ENCODE measurements at regions not wholly inside any gene's neighbourhood (a gene's known extent, or its start where the extent isn't known, plus 50 kb on each side); places are given as distances from the start of the nearest gene placed in this dataset.
"Not testable (repeated sequence)": the region's sequence is repeated elsewhere in the genome, so short reads cannot be mapped to it uniquely, and the experiment has no call there.

DNA sequence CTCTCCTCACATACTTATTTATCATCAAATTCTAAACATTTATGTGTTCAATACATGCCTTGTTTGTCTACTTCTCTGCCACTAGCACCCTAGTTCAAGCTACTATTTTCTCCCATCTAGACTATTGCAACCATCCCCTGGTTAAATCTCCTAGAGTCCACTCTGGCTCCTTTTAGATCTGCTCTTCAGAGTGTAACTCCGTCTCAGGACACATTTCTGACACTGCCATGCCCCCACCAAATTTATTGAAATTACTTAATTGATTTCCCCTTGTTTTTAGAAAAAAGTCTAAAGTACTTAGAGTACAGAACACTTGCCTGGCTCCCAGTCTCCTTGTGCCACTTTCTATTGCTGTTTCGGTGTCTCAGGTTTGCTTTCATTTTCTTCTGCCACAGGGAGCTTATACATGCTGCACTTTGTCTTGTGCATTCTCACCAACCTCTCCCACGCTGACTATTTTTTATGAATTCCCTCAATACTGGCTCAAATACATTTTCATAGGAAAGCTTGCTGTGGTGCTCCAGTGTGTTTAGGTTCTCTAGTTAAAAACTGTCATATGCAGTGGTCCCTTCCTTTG is 792.3 kb downstream of the DIPK2A start:
- no peak overlapping the region for H3K4me3 ChIP-seq (ENCODE audit: low read length)
- TF ChIP-seq ZNF274 (IDR thresholded peaks at IDR 0.05; ENCODE audit: low read depth, low read length): no peak

DNA sequence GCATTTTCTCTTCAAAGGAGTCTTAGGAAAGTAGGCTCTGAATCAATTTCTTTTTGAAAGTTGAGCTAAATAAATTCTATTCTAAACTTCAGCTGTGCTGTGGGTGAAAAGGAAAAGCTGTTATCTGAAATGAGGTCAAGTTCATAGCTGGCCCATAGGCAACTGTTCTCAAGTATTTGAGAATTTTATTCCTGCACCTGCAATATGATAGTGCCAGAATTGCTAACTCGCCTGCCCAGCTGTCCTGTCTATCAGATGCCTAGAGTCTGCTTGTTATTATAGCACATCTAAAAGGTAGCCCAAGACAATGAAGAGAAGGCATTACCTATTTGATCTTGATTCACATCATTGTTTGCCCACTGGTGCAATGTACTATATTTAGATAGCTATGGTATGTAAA is 798.7 kb downstream of the DIPK2A start:
- no peak overlapping the region for H3K4me3 ChIP-seq (ENCODE audit: low read length)
- TF ChIP-seq ZNF274 (IDR thresholded peaks at IDR 0.05; ENCODE audit: low read depth, low read length): no peak

DNA sequence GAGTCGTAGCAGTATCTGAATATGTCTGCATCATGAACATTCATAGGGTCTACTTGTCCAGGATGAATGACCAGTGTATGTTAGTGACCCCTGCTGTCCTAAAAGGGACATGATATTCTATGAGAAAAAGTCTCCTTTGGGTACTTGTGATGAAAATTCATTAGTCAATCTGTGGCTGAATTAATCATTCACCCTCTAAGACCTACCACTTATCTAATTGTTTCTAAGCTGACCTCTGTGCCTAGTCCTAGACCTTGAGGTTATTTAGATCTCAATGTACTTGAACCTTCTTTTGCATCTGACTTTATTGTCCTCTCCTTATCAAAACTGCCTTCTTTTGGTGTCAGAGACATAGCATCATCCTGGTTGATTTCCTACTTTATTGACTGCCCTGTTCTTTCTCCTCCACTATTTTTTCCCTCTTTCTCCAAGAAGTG is 799.3 kb downstream of the DIPK2A start:
- no peak overlapping the region for H3K4me3 ChIP-seq (ENCODE audit: low read length)
- no peak for TF ChIP-seq ZNF274 (IDR thresholded peaks at IDR 0.05; ENCODE audit: low read depth, low read length)

DNA sequence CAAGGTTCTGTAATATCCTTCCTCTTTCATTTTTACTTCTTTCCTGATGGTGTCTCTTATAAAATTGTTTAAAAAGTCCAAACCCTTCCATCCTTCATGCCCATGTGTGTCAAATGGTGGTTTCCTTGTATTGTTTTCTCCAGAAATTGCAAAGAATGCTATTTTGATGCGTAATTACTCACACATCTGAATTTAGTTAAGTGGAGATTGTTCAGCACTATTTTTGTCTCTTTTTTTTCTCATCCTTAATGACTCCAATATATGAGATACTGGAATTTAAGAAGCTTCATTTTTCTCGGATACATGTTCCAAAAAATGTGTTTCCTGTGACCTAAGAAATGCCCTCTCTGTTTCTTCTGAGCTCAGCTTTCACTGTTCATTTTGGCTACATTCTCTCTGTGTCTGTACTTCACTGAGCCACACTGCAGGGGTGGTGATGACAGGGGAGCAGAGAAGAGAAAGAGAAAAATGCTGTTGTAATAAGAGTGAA is 799.8 kb downstream of the DIPK2A start:
- TF ChIP-seq ZNF274 (IDR thresholded peaks at IDR 0.05; ENCODE audit: low read depth, low read length): no peak
- no peak overlapping the region for H3K4me3 ChIP-seq (ENCODE audit: low read length)

DNA sequence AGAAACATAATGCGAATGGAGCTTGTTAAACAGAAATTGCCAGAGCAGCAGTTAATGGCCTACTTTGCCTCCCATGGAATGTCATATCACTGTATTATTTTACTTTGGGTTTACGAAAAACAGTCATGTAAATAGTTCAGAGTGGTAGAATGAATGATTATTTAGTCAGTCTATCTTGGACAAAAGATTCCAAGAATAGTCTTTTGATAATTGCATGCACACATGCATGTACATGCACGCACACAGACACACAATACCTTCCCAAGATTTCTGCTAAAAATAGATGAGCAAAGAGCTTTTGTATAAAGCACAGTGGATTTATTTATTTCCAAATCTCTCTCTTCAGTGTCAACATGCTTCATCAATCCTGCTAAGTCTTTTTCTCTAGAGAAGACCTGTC is 800.7 kb downstream of the DIPK2A start:
- TF ChIP-seq ZNF274 (IDR thresholded peaks at IDR 0.05; ENCODE audit: low read depth, low read length): no peak
- no peak overlapping the region for H3K4me3 ChIP-seq (ENCODE audit: low read length)

DNA sequence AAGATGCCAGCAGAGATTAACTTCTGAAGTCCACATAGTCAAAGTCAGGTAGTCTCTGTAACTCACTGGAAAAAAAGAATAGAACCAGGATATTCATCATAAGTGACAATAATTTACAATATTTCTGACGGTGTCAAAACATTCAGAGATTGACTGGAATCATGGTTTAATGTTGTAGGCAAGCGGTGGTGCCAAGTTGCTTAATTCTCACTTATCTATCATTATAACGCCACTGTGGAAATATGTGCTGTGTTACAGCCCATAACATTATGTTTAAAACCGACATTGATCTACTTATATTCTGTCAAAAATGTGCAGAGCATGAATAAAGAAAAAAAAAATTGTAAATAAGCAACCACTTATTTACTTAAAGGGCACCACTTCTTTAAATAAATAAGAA is 801.7 kb downstream of the DIPK2A start:
- no peak for TF ChIP-seq ZNF274 (IDR thresholded peaks at IDR 0.05; ENCODE audit: low read depth, low read length)
- H3K4me3 ChIP-seq (ENCODE audit: low read length): no peak overlapping the region

DNA sequence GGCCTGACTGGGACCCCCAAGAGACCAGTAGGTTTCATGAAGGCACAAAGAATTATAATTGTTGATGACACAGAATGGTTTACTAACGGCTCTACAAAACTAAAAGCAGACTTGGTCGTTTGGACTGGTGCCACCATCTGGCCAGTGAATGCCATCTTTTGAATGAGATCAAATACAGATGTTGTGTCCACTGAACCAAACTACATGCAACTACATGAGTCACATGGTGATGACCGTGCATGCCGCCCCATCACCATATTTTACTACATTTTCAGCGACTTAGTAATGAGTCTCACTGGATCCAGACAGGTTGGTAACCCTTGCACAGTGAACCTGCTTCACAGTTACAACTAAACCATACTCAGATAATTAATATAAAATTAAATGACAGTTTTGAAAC is 803.3 kb downstream of the DIPK2A start:
- no peak for TF ChIP-seq ZNF274 (IDR thresholded peaks at IDR 0.05; ENCODE audit: low read depth, low read length)
- H3K4me3 ChIP-seq (ENCODE audit: low read length): no peak overlapping the region

DNA sequence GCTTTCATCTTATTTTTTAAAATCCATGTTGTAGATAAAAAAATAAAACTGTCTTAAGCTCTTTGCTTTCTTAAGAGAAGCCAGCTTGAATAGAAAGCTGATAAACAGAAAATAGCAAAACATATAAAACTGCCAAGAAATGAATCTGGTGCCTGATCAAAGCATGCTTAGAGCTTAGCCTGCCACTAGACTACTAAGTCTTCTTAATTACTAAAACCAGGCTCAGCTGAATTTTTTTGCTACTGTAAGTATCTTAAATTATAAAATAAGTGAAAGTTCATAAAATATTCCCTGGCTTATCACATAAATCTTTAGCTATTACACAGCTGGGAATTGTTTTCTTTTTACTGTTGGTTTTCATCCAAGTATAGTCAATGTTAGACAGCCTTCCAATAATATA is 803.9 kb downstream of the DIPK2A start:
- H3K4me3 ChIP-seq (ENCODE audit: low read length): no peak overlapping the region
- TF ChIP-seq ZNF274 (IDR thresholded peaks at IDR 0.05; ENCODE audit: low read depth, low read length): no peak

DNA sequence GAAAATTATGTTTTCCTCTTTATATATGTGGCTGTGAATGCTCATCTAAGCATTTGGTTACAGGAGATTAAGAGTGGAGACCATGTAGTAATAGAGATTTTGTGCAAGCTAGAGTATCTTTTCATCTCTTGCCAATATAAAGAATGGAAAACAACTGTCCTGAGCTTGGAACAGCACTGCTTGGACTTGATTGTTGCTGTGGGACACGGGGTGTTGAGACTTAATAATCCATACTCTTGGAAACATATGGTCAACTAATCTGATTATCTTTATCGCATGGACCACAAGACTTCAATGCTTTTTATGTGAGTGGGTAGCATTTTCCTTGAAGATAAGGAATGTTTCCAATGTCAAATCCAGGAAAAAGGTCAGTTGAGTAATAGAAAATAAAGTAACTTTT is 806.3 kb downstream of the DIPK2A start:
- no peak overlapping the region for H3K4me3 ChIP-seq (ENCODE audit: low read length)

DNA sequence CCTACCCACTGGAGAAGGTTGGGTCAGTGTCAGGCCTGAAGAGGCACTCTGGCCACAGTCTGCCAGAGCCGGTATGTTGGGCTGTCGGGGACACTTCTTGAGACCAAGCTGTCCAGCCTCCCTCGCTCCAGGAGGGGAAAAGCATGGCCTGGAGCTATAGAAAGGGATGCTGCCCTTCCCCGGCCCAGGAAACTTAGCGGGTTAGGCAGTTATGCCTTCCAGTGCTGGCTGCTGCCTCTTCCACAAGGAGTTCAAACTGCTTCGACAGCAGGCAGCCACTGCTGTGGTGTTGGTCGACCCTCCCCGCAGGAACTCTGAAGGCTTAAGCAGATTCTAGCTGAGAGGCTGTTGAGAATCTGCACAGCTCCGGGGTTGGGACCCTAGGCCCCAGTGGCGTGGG is 819.4 kb downstream of the DIPK2A start:
- H3K4me3 ChIP-seq (ENCODE audit: low read length): no peak overlapping the region
- TF ChIP-seq ZNF274 (IDR thresholded peaks at IDR 0.05; ENCODE audit: low read depth, low read length): no peak

More for the DNA sequence above, 806.3 kb downstream of the DIPK2A start:
- no peak for TF ChIP-seq ZNF274 (IDR thresholded peaks at IDR 0.05; ENCODE audit: low read depth, low read length)

DNA sequence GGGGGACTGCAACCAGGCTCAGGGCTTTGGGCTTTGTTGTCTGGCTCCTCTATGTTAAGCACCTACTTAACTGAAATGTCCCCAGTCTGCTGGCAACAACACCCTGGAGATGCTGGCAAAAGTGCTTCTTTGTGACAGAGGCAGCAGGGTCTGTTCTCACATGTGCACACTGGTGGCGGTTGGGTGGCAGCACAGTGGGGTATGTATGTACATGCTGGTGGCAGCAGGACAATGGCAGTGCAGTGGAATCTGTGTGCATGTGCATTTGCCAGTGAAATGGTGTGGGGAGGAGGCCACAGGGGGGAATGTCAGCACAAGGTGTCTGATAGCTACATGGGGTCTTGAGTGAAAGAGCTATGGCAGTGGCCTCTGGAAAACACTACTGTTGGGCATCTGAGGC is 830.3 kb downstream of the DIPK2A start:
- no peak overlapping the region for H3K4me3 ChIP-seq (ENCODE audit: low read length)
- TF ChIP-seq ZNF274 (IDR thresholded peaks at IDR 0.05; ENCODE audit: low read depth, low read length): no peak

DNA sequence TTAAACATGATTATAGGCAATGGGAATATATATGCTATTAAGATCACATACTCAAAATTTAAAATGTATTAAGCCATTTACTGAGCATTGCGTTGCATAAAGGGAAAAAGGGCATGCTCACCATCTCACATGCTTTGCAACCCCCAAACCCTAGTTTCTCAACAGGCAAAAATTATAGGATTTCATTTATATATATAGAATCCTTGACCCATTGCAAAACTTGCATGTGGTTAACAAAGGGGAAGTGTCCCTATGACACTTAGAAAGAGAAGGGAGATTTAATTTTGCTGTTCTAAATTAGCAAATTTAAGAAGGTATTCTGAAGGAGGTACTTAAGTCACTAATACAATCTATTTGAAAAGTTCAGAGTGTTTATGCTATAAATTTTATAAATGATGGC is 837.8 kb downstream of the DIPK2A start:
- H3K4me3 ChIP-seq (ENCODE audit: low read length): no peak overlapping the region
- no peak for TF ChIP-seq ZNF274 (IDR thresholded peaks at IDR 0.05; ENCODE audit: low read depth, low read length)

DNA sequence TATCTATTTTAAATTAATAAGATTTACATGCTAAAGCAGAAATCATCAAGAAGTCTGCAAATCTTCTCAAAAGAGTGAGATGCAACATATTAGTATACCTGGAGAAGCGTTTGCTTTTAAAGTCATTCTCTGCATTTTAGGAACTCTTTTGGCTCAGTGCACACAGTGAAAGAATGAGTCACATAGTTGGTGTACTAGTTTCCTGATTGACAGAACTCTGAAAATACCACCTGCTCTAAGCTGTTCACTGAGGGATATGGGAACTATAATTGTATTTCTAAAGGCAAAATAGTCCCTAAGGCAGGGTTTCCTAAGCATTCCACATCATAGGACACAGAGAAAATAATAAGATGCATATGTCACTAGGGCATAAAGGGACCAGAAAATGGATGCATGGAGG is 838.5 kb downstream of the DIPK2A start:
- TF ChIP-seq ZNF274 (IDR thresholded peaks at IDR 0.05; ENCODE audit: low read depth, low read length): no peak
- H3K4me3 ChIP-seq (ENCODE audit: low read length): no peak overlapping the region

DNA sequence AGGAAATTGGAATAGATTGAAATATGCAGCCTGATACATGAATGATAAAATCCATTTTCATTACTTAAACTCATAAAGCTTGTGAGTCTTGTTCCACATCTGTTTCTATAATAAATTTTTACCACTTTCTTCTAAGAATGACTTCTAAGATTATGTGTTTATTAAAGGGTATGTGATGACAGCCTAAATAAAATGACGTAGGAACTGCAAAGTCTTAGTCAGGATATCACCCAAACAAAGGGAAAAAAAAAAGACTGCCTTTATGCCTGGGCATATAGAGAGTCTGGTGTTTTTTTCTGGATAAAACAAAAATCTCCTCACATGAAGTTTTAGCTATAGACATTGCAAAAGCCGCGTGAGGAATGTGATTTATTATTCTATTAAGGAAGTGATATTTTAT is 844.0 kb downstream of the DIPK2A start:
- H3K4me3 ChIP-seq (ENCODE audit: low read length): no peak overlapping the region
- no peak for TF ChIP-seq ZNF274 (IDR thresholded peaks at IDR 0.05; ENCODE audit: low read depth, low read length)

DNA sequence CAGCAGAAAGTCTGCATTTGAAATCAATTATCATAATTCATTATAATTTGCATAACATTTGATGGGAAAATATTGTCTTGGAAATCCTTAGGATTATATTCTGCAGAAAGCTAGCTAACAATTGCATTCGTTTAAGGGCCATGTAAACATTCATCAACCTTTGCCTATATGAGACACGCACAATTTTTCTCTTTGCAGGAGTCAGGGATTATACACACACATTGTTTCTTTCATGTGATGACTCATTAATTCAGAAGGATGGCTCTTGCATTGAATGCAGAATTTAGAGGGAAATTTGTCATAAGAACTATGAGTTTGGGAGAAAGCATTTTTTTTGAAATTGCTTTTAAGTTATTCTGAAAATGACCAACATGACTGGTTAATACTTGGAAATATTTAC is 844.7 kb downstream of the DIPK2A start:
- TF ChIP-seq ZNF274 (IDR thresholded peaks at IDR 0.05; ENCODE audit: low read depth, low read length): no peak
- no peak overlapping the region for H3K4me3 ChIP-seq (ENCODE audit: low read length)

DNA sequence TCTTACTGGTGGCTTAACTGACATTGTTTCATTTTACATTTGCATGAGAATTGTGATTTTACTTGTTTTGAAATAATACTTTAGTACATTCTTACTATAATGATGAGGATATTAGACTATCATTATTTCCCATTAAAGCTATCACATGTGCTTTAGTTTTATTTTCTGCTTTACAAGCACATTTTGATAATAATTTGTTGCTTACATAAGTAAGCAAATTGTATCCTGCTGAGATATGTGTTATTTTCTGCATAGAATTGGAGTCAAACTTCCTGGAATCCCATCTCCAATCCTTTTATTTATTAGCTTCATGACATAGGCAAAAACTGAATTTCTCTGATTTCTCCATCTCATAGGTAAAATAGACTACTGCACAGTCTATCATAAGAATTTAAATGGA is 847.4 kb downstream of the DIPK2A start:
- TF ChIP-seq ZNF274 (IDR thresholded peaks at IDR 0.05; ENCODE audit: low read depth, low read length): no peak
- H3K4me3 ChIP-seq (ENCODE audit: low read length): no peak overlapping the region

DNA sequence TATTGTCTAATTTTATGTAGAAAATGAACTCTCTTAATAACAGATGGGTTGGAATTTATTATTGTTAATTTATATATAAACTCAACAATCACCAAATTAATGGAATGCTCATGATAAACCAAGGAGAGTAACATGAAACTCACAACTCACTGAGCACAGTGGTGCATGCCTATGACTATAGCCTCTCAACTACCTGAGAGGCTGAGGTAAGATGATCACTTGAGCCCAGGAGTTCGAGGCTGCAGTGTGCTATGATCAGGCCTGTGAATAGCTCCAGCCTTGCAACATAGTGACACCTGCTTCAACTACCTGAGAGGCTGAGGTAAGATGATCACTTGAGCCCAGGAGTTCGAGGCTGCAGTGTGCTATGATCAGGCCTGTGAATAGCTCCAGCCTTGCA is 848.6 kb downstream of the DIPK2A start:
- not testable (repeated sequence) for H3K4me3 ChIP-seq (ENCODE audit: low read length)
